ENCODE measurements at regions not wholly inside any gene's neighbourhood (a gene's known extent, or its start where the extent isn't known, plus 50 kb on each side); places are given as distances from the start of the nearest gene placed in this dataset.
"Not testable (repeated sequence)": the region's sequence is repeated elsewhere in the genome, so short reads cannot be mapped to it uniquely, and the experiment has no call there.

GRCh38 chrX:110965409-110966090 is 130.4 kb upstream of the PAK3 start:
- intact Hi-C loops (cut with micrococcal nuclease): no loop called here

GRCh38 chrX:110964786-110965185 is 131.2 kb upstream of the PAK3 start:
- intact Hi-C loops (cut with micrococcal nuclease): no loop called here

DNA sequence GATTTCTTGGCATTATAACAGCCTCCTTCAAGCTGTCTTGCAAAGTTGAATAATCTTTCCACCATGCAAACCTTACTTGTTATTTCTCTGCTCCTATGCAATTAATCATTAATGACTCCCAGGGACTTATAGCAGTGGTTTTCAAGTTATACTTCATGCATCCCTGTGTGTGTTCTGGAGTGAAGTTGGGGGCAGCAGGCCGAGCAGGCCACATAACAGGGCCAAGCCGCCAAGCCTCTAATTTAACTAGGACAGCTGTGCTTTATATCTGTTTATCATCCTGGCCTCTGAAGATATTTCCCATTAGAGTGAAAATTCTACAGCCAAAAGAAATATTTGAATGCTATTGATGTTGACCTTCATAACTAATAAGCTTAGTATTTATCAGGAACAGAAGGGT is 133.5 kb upstream of the PAK3 start:
- intact Hi-C loops (cut with micrococcal nuclease): no loop called here

DNA sequence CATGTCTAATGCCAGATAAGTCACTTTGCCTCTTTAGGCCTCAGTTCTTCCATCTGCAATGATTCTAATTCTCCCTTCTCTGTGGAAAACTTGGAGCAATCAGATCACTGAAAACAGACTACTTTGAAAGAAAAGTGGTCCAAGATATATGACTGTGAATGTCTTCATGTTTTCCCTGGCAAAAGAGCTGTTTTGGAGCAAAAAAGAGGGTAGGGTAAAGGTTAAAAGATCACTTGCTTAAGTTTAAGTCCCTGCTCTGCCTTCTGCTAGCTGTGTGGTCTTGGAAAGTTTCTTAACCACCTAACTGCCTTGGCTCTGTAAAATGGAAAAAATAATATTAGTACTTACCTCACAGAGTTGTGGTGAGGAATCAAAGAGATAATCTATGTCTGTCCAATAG is 140.3 kb upstream of the PAK3 start:
- intact Hi-C loops (cut with micrococcal nuclease): no loop called here

- intact Hi-C loops (cut with micrococcal nuclease): no loop called here
Observed at GRCh38 chrX:110954428-110955100, 141.4 kb upstream of the PAK3 start.

DNA sequence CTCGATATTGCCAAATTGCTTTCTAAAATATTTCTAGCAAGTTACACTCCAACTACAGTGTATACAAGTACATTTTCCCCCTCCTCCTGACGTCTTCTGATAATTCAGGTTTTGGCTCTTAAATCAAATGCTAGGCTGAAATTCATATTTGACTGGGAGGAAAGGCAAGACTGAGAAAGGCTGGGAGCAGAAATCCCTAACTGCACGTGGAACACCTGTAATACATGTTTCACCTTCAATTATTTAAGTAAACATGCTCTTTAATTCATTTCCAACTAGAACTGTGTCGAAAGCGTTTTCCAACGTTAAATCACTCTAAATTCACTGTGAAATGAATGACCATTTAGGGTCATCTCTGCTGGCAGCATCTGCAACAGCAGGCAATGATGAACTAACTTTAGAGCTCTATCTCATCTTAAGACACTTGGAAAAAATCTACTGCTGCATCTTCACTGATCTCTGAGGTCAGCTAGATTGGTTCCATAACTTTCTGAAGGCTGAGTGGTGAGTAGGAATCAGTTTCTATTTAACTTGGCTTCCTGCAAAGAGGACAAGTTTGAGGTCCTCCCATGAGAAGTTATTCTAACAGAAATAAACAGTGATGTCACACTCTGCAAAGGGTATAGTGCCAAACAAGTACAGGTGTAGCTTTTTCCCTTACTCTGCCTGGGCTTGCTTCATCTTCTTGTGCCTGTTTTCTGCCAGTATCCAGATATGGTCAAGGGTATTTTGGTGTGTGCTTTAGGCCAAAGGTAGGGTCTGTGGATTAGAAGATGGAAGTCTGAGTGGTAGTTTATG is 144.3 kb upstream of the PAK3 start:
- intact Hi-C loops (cut with micrococcal nuclease): no loop called here

- intact Hi-C loops (cut with micrococcal nuclease): no loop called here
Observed at GRCh38 chrX:110944751-110945675, 149.4 kb upstream of the CHRDL1 start.

DNA sequence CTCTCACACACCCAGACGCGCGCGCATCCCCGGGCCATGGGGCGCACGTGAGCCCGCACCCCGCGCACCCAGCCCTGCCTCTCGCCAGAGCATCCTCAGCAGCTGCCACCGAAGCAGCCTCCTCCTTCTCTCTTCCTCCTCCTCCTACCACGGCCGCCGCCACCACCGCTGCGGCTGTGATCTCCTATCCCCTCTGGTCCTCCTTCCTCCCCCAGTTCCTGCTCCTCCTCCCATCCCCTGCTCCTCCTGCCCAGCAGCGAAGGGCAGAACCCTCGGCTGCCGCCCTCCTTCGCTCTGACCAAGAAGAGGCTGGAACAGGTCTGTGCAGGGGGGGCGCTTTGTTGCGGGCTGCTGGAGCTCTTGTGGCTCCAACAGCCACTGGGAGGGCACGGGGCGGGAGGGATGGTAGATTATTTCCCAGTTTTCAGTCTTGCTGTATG is 148.7 kb upstream of the CHRDL1 start:
- intact Hi-C loops (cut with micrococcal nuclease): no loop called here

DNA sequence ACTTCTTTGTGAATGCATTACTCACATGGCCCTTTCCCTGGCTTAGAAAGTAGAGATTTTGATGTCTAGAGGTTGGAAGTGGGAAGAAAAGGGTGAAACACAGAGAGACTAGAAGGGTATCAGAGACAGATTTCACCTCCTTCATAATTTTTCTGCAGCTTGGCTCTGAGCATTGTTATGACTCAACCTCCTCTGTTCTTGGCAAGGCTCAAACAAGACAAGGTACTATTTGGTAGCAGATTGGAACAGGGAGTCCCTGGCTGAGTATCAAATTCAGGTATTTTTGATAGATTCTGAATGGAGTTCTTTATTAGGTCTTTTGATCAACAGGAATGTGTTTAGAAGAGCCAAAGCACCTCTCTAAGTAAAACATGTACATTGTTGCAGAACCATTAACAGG is 146.3 kb upstream of the CHRDL1 start:
- intact Hi-C loops (cut with micrococcal nuclease): no loop called here

DNA sequence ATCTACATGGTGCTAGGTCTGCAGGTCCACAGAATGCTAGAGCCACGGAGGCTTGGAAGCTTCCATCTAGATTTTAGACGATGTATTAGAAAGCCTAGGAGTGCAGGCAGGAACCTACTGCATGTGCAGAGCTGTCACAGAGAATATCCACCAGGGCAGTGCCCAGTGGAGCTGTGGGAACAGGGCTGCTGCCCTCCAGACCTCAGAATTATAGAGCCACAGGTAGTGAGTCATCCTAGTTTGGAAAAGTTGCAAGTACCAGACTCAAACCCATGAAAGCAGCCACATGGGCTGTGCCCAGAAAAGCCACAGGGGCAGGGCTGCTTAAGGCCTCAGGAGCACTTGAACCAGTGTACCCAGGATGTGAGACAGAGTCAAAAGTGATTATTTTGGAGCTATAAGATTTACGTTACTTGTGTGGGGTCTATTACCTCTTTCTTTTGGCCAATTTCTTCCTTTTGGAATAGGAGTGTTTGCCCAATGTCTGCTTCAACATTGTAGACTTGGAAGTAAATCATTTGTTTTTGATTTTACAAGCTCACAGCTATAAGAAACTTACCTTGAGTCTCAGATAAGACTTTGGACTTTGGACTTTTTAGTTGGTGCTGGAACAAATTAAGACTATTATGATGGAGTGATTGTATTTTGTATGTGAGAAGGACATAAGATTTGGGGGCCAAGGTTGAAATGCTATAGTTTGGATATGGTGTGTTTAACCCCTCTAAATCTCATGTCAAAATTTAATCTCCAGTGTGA is 143.5 kb upstream of the CHRDL1 start:
- intact Hi-C loops (cut with micrococcal nuclease): no loop called here

DNA sequence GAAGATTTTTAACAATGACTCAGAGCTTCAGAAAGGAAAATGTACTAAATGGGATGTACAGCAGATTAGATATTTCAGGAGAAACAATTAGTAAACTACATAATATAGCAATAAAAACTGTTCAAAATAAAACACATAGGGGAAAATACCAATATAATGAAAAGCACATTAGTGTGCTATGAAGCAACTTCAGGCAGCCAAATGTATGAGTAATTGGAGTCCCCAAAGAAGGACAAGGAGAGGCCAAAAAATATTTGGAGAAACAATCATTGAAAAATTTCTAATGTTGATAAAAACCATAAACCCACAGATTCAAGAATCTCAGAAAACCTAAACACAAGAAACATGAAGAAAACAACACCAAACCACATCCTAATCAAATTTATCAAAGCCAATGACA is 129.3 kb upstream of the CHRDL1 start:
- intact Hi-C loops (cut with micrococcal nuclease): no loop called here

GRCh38 chrX:110920991-110921390 is 125.4 kb upstream of the CHRDL1 start:
- intact Hi-C loops (cut with micrococcal nuclease): no loop called here

DNA sequence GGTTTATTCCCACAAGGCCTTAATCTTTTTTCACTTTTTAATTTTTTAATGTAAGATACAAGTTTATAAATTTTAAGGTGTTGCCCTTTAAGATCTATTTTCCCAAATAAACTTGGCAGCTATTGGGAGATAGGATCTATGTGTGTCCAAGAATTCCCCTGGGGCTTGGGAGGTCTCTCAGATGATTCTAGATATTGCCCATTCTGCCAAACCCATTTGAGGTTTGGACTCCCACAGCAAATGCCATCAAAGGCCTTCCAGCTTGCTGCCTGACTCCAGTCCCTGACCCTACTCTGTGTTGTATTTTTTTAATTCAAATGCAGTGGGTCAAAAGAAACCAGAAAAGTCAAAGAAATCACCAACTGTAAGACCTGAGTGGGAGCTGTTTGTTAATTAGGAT is 120.0 kb upstream of the CHRDL1 start:
- intact Hi-C loops (cut with micrococcal nuclease): no loop called here

- intact Hi-C loops (cut with micrococcal nuclease): no loop called here
Observed at GRCh38 chrX:110915111-110915510, 119.5 kb upstream of the CHRDL1 start.

DNA sequence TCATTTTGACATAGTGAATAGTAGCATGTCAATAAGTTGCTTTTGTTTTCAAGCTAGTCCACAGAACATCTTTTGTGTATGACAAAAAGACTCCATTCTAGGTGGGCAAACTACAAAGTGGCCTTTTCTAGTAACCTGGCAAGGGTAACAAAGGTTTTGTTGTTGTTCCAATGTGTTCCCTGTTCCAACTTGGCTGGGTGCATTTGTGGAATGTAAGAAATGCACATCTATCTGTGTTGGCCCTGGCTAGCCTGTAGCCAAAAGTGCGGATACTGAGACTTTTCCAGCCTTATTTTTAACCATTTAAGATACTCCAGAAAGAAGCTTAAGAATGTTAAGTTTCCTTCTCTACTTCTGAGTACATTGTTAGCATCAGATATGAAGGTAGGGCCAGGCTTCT is 118.7 kb upstream of the CHRDL1 start:
- intact Hi-C loops (cut with micrococcal nuclease): no loop called here

DNA sequence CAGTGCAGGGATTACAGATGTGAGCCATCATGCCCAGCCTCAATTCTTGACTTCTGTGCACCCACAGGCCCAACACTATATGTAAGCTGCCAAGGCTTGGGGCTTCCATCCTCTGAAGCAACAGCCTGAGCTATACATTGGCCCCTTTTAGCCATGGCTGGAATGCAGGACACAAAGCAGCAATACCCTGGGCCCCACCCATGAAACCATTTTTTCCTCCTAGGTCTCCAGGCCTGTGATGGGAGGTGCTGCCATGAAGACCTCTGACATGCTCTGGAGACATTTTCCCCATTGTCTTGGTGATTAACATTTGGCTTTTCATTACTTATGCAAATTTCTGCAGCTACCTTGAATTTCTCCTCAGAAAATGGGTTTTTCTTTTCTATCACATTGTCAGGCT is 109.1 kb upstream of the CHRDL1 start:
- intact Hi-C loops (cut with micrococcal nuclease): not testable (repeated sequence)

DNA sequence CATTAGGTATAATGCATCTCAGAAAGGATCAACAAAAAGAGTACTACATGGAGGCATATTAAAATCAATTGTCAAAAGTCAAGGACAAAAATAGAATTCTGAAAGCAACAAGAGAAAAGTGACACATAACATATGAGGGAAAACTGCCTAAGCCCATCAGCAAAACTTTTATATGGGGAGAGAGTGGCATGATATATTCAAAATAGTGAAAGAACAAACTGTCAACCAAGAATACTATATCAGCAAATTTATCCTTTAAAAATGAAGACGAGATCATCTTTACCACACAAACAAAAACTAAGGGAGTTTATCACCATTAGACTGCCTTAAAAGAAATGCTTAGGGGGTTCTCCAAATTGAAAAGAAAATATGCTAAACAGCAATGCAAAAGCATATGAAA is 86.4 kb upstream of the CHRDL1 start:
- intact Hi-C loops (cut with micrococcal nuclease): no loop called here

DNA sequence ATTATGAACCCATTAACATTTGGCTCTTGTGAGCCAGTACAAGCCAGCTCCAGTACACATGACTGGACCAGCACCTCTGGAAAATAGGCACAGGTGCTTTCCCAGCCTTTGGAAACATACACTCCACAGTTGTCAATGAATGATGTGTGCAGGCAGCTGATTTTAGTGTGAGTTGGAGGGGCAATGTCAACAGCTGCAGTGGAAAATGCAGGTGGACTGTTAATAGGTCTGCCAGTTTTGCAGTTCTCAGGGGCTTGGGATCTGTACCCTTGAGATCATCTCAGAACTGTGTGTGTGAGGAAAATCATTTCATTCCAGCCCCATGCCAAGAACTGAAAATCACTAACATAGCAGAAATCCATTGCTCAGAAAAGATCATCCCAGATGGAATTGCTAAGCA is 81.7 kb upstream of the CHRDL1 start:
- intact Hi-C loops (cut with micrococcal nuclease): no loop called here

- intact Hi-C loops (cut with micrococcal nuclease): no loop called here
Observed at GRCh38 chrX:110871839-110872238, 76.2 kb upstream of the CHRDL1 start.

- intact Hi-C loops (cut with micrococcal nuclease): no loop called here
Observed at GRCh38 chrX:110866421-110866820, 70.8 kb upstream of the CHRDL1 start.

- intact Hi-C loops (cut with micrococcal nuclease): no loop called here
Observed at GRCh38 chrX:110863883-110864282, 68.3 kb upstream of the CHRDL1 start.

Measured in T-helper 1 cell treated with Interleukin-12 subunit alpha and Interleukin-12 subunit beta and Interleukin-4 antibody, amounts not matched to agents 30 ng/mL and 1 ng/mL, for 36 hours (primary cell).